ENCODE measurements at regions not wholly inside any gene's neighbourhood (a gene's known extent, or its start where the extent isn't known, plus 50 kb on each side); places are given as distances from the start of the nearest gene placed in this dataset.
"Not testable (repeated sequence)": the region's sequence is repeated elsewhere in the genome, so short reads cannot be mapped to it uniquely, and the experiment has no call there.

DNA sequence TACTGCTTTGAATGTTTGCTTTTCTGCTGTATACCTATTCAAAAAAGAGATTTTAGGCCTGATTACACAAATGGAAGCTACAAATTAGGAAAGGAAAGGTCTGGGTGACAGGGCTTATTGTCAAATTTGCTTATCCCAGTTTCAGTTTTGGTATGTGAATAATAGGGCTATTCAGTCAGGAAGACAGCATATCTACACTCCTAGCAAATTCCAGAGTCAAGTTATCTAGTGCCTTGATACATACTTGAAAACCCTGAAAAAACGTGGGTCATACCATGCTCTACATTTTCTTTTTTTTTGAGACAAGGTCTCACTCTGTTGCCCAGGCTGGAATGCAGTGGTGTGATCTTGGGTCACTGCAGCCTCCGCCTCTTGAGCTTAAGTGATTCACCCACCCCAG lies 59.2 kb upstream of the CCDC180 start:
- TF ChIP-seq CTCF, POLR2A (IDR thresholded peaks at IDR 0.05): not testable (repeated sequence)
